ENCODE measurements at regions not wholly inside any gene's neighbourhood (a gene's known extent, or its start where the extent isn't known, plus 50 kb on each side); places are given as distances from the start of the nearest gene placed in this dataset.

- no peak for DNase-seq (ENCODE audit: low read depth)
- TF ChIP-seq, protein P1, sequence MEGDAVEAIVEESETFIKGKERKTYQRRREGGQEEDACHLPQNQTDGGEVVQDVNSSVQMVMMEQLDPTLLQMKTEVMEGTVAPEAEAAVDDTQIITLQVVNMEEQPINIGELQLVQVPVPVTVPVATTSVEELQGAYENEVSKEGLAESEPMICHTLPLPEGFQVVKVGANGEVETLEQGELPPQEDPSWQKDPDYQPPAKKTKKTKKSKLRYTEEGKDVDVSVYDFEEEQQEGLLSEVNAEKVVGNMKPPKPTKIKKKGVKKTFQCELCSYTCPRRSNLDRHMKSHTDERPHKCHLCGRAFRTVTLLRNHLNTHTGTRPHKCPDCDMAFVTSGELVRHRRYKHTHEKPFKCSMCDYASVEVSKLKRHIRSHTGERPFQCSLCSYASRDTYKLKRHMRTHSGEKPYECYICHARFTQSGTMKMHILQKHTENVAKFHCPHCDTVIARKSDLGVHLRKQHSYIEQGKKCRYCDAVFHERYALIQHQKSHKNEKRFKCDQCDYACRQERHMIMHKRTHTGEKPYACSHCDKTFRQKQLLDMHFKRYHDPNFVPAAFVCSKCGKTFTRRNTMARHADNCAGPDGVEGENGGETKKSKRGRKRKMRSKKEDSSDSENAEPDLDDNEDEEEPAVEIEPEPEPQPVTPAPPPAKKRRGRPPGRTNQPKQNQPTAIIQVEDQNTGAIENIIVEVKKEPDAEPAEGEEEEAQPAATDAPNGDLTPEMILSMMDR (conservative IDR thresholded peaks at IDR 0.05; ENCODE audit: low read depth, low read length) = no peak
- no peak overlapping the region for H3K4me3 ChIP-seq (ENCODE audit: low read depth, low read length)
Measured at GRCh38 chr2:54382601-54383000, 73.5 kb upstream of the SPTBN1 start.

- no peak overlapping the region for H3K4me3 ChIP-seq (ENCODE audit: low read depth, low read length)
- TF ChIP-seq, protein P1 (conservative IDR thresholded peaks at IDR 0.05; ENCODE audit: low read depth, low read length) = no peak
- no peak for DNase-seq (ENCODE audit: low read depth)
Measured at GRCh38 chr2:54384301-54385203, 71.6 kb upstream of the SPTBN1 start.

GRCh38 chr2:54385271-54385670 is 70.9 kb upstream of the SPTBN1 start:
- TF ChIP-seq, protein P1 (conservative IDR thresholded peaks at IDR 0.05; ENCODE audit: low read depth, low read length) = no peak
- no peak for DNase-seq (ENCODE audit: low read depth)
- H3K4me3 ChIP-seq (ENCODE audit: low read depth, low read length) = no peak overlapping the region

- TF ChIP-seq, protein P1 (conservative IDR thresholded peaks at IDR 0.05; ENCODE audit: low read depth, low read length) = no peak
- DNase-seq (ENCODE audit: low read depth) = no peak
- no peak overlapping the region for H3K4me3 ChIP-seq (ENCODE audit: low read depth, low read length)
Measured at GRCh38 chr2:54386585-54386984, 69.5 kb upstream of the SPTBN1 start.

DNA sequence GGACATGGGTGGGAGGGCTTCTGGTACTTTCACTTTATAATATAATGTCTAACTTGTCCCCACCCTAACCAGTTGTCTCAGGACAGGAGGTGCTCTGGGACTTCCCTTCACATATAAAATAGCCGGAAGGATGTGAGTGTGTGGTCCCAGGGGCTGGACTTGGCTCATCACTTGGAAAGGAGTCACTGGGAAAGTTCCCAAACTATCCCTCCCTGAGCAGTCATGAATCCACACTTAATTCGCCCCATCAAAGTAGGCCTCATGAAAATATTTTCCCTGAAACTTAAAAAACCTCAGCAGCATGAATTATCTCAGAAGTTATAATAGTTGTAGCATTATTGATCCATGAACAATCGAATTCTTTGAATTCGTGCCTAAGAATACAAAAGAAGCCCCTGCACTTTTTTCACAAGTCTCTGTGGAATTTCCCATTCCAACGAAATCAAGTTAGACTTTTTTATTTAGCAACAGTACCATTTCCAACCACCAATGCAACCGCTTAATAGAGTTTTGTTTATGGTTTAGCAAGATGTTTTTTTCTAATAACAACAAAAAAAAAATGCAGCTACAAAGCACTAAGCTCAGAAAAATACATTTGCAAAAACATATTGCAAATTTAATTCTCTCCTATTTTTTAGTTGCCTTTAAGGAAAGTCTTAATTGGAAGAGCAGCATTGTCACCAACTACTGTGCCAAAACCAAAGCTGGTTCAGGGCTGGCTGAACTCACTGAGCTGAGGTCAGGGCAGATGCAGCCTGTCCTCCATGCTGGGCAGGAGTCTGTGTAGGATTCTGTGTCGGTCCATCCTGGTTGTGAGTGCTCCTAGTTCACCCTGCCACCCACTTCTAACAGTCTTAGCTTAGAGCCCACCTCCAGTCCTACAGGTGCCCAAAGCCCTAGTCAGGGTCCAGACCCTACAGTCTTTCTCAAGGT is 68.8 kb upstream of the SPTBN1 start:
- H3K4me3 ChIP-seq (ENCODE audit: low read depth, low read length) = no peak overlapping the region
- no peak for DNase-seq (ENCODE audit: low read depth)
- TF ChIP-seq, protein P1 (conservative IDR thresholded peaks at IDR 0.05; ENCODE audit: low read depth, low read length) = peak; percentile 1

DNA sequence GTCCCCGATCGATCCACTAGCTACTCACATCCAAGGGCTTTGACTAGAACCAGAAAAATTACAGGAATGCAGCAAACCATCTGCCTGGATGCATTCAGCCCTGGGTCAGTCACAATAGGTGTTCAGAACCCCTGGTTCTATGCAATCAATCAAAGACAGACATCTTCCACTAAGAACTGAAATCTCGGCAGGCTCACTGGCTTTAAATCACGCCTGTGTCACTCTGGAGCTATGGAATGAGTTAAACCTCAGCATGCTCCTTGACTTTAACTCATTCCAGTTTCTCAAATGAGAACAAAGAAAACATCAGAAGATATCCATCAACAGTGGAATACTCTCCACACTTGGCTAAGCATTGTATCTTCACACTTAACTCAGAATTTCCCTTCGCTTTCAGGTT is 68.1 kb upstream of the SPTBN1 start:
- TF ChIP-seq, protein P1 (conservative IDR thresholded peaks at IDR 0.05; ENCODE audit: low read depth, low read length) = no peak

More for the DNA sequence above, 68.1 kb upstream of the SPTBN1 start:
- DNase-seq (ENCODE audit: low read depth) = no peak
- H3K4me3 ChIP-seq (ENCODE audit: low read depth, low read length) = no peak overlapping the region

All from choroid plexus epithelial cell (primary cell).